Anterior cingulate cortex (tissue), 58 donors: ENCODE measurements at regions not wholly inside any gene's neighbourhood (a gene's known extent, or its start where the extent isn't known, plus 50 kb on each side); places are given as distances from the start of the nearest gene placed in this dataset.

Source experiments
- DNase-seq, 58 donors: peaks; one replicate each; lab custom pipeline; 2025; lab: John Stamatoyannopoulos, UW

GRCh38 chr13:73972545-73972944 lies 161.7 kb downstream of the KLF12 start:
- no peak for DNase-seq

DNA sequence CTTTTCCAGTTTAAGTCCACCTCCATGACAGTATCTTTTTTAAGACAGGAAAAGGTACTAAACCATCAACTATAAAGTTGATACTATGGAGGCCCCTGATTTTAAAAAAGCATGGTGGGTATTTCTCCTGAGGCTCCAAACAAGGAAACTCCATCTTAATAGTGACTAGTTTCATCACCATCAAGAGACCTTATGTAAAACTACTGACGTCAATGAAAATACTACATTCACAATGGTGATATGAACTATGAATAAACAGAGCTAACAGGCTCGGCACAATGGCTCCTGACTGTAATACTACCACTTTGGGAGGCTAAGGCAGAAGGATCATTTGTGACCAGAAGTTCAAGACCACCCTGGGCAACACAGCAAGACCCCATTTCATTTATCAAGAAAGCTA lies 162.7 kb downstream of the KLF12 start:
- DNase-seq: no peak

- DNase-seq: peak in 31 of 58 donors; percentile 3 to 68 (median 26)
These were observed 163.7 kb downstream of the KLF12 start for GRCh38 chr13:73970421-73971055.

DNA sequence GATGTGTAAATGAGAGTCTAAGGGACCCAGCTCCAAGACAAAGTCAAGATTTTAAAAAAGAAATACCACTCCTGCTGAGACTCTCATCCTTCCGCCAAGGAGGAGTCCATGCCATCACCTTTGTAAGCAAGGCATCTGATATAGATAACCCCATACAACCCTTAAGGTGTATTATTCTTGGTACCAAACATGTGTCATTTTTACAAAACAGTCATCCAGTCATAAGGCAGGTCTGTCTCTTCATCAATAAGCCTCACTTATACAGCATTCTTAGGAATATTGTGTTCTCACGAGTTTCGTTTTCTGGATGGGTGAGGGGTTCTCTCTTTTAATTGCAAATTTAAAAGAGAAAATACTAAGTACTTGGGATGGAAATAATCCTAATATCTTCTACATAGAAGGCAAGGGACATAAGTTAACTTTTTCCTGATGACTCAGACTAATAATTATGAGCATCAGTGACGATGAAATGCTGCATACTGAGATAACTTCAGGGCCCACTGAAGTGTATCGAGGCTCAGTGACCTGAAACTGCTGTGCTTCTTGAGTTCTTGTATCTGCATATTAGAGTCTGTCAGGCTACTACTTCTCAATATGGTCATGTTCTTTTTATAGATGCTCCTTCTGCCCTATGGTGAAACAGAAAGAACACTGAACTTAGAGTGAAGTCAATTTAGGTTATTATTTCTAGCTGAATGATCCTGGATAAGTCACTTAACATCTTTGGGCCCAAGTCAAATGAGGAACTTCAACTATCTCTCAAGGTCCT lies 166.6 kb downstream of the KLF12 start:
- DNase-seq: no peak

DNA sequence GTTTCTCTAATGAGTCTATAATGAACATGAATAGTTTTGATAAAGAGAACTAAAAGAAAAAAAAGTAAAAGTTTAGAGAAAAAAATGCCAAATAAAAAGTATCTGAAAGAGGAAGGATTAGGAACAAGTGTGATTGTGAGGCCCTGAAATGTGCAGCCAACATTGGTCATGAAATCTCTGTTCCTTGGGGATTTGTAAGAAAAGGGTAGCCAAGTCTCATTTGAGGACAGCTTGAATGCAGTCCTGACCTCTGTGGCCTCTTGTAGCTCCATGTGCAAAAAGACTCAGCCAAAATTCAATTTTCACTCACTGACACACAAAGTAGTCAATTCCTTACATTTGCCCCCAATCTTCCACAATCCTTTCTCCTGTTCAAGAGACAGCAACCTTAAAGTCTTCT lies 167.9 kb downstream of the KLF12 start:
- peak in 3 of 58 donors; percentile 4 to 11 (median 6) for DNase-seq

DNA sequence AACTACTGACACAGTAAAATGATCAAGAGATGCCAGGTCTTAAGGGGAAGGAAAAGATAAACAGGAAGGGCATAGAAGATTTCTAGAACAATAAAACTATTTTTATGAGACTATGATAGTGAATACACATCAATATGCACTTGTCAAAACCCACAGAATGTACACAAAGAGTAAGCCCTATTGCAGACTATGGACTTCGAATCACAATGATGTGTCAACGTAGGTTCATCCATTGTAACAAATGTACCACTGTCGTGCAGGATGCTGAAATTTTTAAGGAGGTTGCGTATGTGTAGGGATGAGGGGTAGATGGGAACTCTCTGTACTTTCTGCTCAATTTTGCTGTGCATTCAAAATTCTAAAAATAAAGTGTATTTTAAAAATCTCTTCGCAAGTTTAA lies 171.9 kb downstream of the KLF12 start:
- DNase-seq: no peak

- DNase-seq: no peak
These were observed 173.0 kb downstream of the KLF12 start for GRCh38 chr13:73961181-73961580.

- DNase-seq: no peak
These were observed 173.7 kb downstream of the KLF12 start for GRCh38 chr13:73960474-73960873.

DNA sequence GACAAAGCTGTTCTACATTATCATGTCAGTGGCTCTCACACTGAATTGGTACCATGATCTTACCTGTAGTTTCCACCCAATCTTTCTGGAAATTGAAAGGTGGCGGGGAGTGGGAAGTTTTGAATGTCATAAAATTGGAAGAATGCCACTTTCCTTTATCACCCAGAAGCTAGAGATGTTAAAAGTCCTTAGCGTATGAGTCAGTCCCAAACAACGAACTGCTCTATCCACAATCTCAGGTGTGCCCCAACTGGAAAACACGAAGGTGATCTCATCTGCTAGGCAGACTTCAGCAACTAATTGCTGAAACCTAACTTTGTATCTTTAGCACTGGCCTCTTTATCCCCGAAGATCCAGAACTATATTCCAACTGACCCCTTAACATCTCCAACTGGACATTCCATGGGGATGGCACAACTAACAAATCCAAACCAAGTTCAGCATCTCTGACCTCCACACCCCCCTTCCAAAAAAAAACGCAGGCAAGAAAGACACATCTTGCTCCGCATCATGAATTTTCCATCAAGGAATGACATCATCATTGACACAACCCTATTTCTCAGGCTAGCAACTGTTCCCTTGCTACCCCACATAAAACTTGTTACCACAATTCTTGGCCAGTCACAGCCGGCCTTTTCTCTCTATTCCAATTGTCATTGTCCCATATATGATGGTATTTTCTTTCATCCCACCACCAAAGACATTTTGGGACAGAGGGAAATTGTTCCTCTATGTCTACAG lies 175.4 kb downstream of the KLF12 start:
- DNase-seq: no peak

DNA sequence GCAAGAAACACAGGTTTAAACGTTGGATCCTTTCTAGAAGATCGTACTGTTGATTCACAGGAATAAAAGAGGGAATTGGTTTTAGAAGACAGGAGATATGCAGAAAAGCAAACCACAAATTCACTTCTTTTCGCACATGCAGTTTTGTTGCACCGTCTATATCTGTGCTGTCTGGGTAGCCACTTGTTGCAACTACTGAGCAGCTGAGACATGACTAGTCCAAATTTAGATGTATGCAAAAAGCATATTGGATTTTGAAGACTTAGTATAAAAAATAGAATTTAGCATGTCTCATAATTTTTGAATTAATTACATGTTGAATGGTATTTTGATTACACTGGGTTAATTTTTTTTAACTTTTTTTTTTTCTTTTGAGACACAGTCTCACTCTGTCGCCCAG lies 176.3 kb downstream of the KLF12 start:
- DNase-seq: no peak

- no peak for DNase-seq
These were observed 177.3 kb downstream of the KLF12 start for GRCh38 chr13:73956795-73957408.

DNA sequence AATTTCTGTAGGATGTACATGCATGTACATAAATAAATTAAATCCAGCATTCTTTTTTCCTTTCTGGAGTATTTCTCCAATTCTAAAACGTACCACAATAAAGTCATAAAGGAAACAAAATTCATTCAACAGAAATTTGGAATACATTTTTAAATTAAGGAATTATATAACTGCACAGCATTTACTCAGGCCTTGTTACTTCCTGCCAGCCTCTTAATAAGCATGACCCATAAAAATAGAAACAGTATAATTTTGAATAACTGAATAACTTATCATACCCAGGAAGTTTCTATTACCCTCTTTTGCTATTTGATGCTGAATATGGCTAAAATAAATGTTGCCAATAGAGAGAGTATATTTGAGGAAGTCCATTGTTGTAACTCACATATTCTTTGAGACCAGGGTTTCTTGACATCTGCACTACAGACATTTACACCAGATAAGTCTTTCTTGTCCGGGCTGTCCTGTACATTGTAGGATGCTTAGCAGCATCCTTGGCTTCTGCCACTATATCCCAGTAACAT lies 178.2 kb downstream of the KLF12 start:
- no peak for DNase-seq

DNA sequence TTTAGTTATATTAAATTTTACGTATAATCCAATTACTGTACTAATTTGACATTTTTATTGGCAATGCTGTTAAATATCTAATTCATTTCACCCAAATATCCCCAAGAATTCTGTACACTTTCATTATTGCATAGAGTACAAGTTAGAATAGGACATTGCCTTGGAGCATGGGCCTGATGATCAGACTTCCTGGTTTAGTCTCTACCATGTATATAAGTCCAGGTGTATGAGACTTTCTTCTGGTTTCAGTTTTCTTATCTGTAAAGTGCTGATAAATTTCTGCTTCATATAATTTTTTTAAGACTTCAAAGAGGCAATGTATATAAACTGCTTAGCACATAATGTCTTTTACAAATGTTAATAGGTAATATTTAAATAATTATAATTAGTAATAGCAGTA lies 179.4 kb downstream of the KLF12 start:
- no peak for DNase-seq

DNA sequence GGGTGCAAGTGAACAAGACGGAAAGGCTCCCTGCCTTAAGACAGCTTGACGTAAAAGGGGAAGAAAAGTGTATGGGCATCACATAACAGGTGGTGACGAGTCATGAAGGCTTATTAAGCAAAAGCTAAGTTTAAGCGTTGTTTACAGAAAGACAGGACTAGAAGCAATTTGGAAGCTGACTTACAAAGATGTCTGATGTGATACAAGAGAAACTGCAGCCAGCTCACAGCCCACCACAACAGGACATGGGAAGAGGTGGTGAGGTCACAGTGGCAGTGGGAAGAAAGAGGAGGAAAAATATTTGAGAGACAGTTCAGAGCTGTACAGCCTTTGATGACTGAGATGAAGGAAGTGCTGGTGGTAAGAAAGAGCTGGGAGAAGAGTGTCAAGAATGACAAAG lies 181.6 kb downstream of the KLF12 start:
- DNase-seq: no peak

- DNase-seq: no peak
These were observed 185.2 kb downstream of the KLF12 start for GRCh38 chr13:73948848-73949529.

- DNase-seq: peak in 28 of 58 donors; percentile 1 to 43 (median 6)
These were observed 188.3 kb downstream of the KLF12 start for GRCh38 chr13:73945871-73946270.

GRCh38 chr13:73945382-73945781 lies 188.8 kb downstream of the KLF12 start:
- DNase-seq: no peak

DNA sequence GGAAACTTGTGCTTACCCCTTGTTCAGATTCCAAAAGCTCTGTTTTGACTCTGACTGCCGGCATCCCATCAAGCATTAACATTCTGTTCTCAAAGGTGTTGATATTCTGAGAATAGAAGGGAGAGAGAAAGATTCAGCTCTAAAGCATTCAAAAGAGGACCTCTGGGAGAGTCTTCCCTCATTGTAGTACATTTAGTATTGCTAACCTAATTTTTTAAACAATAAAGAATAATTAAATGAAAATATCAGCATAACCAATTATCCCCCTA lies 190.3 kb downstream of the KLF12 start:
- no peak for DNase-seq

GRCh38 chr13:73943137-73943964 lies 190.9 kb downstream of the KLF12 start:
- no peak for DNase-seq

DNA sequence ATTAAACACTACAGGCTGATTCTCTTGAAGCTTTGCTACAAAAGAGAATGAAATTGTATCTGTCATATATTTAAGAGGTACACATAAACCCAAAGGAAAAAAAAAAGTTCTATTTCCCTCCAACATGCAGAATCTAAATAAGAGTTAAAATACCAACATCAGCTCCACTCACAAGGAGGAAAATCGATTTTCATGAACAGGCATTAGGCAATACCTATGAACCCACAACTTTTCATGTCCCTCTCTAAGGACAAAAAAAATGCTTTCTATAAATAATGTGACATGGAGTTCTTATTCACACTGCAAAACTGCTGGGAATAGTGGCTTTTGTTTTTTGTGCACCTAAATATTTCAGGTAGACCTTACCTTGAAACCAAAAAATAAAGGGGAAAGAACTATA lies 192.5 kb downstream of the KLF12 start:
- no peak for DNase-seq
